Activated B cell treated with CpG ODN at 0.5 μM for 24 hours (primary cell): ENCODE measurements at regions not wholly inside any gene's neighbourhood (a gene's known extent, or its start where the extent isn't known, plus 50 kb on each side); places are given as distances from the start of the nearest gene placed in this dataset.

Source experiments
- ATAC-seq: fragments of 200-7000 bp; cut with Tn5 transposase; one replicate; pipeline ENCODE4 v1.10.0; 2021; ENCODE audit warnings: low read depth, mild to moderate bottlenecking, moderate library complexity
- CTCF ChIA-PET: fragments of 350-600 bp; sonication (Branson Sonifier 250); formaldehyde crosslinking; loops from one replicate; lab custom pipeline; 2021; ENCODE audit warnings: antibody characterized with exemption; lab: Charles Lee
- POLR2A ChIA-PET: fragments of 350-600 bp; sonication (Branson Sonifier 250); formaldehyde crosslinking; loops from one replicate; lab custom pipeline; 2021; ENCODE audit warnings: antibody characterized with exemption; lab: Charles Lee
- DNase-seq: peaks from one replicate; pipeline ENCODE4 v3.0.0; 2022
- H3K27ac Mint-ChIP-seq: one replicate; pipeline ENCODE4 v1.8.0; 2020; ENCODE audit warnings: mixed read lengths
- H3K27me3 Mint-ChIP-seq: one replicate; pipeline ENCODE4 v1.8.0; 2021; ENCODE audit warnings: mixed read lengths
- H3K36me3 Mint-ChIP-seq: one replicate; pipeline ENCODE4 v1.8.0; 2021; ENCODE audit warnings: low read depth, mixed read lengths
- H3K4me1 Mint-ChIP-seq: one replicate; pipeline ENCODE4 v1.8.0; 2021; ENCODE audit warnings: mixed read lengths
- H3K4me3 Mint-ChIP-seq: one replicate; pipeline ENCODE4 v1.8.0; 2020; ENCODE audit warnings: mild to moderate bottlenecking, mixed read lengths
- H3K9me3 Mint-ChIP-seq: one replicate; pipeline ENCODE4 v1.8.0; 2020; ENCODE audit warnings: mixed read lengths
- CTCF ChIP-seq: fragments of 200-600 bp; IDR thresholded peaks from one replicate; pipeline ENCODE4 v1.8.0; 2022; ENCODE audit warnings: antibody characterized with exemption, mild to moderate bottlenecking
- intact Hi-C: fragments of 100-400 bp; cut with micrococcal nuclease; formaldehyde crosslinking; loops from one replicate; pipeline ENCODE4 v1.15.1; 2024

GRCh38 chr9:26460624-26461023, 432.0 kb downstream of the CAAP1 start:
- DNase-seq (no peak), ATAC-seq (no peak)
- H3K36me3 Mint-ChIP-seq = no peaks in the 10 kb centered on the region
- H3K4me1 Mint-ChIP-seq = no peaks in the 10 kb centered on the region
- H3K27me3 Mint-ChIP-seq = no peaks in the 10 kb centered on the region
- ChIA-PET POLR2A (no interaction called here), CTCF (no interaction called here)
- H3K4me3 Mint-ChIP-seq = no peak overlapping the region
- TF ChIP-seq CTCF = no peak
- no peak overlapping the region for H3K27ac Mint-ChIP-seq
- intact Hi-C loops = no loop called here
- H3K9me3 Mint-ChIP-seq = peaks cover 6% of the 10 kb centered on the region

- Mint-ChIP-seq H3K4me1 (no peaks in the 10 kb centered on the region), H3K36me3 (no peaks in the 10 kb centered on the region), H3K9me3 (peaks cover 3% of the 10 kb centered on the region), H3K27me3 (no peaks in the 10 kb centered on the region), H3K4me3 (no peak overlapping the region), H3K27ac (no peak overlapping the region)
- ATAC-seq = no peak
- intact Hi-C loops = no loop called here
- ChIA-PET CTCF (no interaction called here), POLR2A (no interaction called here)
- DNase-seq = no peak
- TF ChIP-seq CTCF = no peak
These were observed 432.6 kb downstream of the CAAP1 start for GRCh38 chr9:26459959-26460358.

GRCh38 chr9:26458054-26458453, 434.5 kb downstream of the CAAP1 start:
- H3K4me3 Mint-ChIP-seq = no peak overlapping the region
- peaks cover 3% of the 10 kb centered on the region for H3K9me3 Mint-ChIP-seq
- H3K27me3 Mint-ChIP-seq = no peaks in the 10 kb centered on the region
- CTCF ChIA-PET = no interaction called here
- POLR2A ChIA-PET = no interaction called here
- ATAC-seq (no peak), DNase-seq (no peak)
- no peak for TF ChIP-seq CTCF
- H3K4me1 Mint-ChIP-seq = no peaks in the 10 kb centered on the region
- H3K36me3 Mint-ChIP-seq = no peaks in the 10 kb centered on the region
- no peak overlapping the region for H3K27ac Mint-ChIP-seq
- intact Hi-C loops = no loop called here

- H3K4me3 Mint-ChIP-seq = no peak overlapping the region
- no peak for TF ChIP-seq CTCF
- no peaks in the 10 kb centered on the region for H3K27me3 Mint-ChIP-seq
- H3K36me3 Mint-ChIP-seq = no peaks in the 10 kb centered on the region
- POLR2A ChIA-PET = no interaction called here
- CTCF ChIA-PET = no interaction called here
- peaks cover 3% of the 10 kb centered on the region for H3K9me3 Mint-ChIP-seq
- H3K4me1 Mint-ChIP-seq = no peaks in the 10 kb centered on the region
- no peak overlapping the region for H3K27ac Mint-ChIP-seq
- no peak for DNase-seq
- intact Hi-C loops = no loop called here
- ATAC-seq = no peak
These were observed 435.5 kb downstream of the CAAP1 start for GRCh38 chr9:26457151-26457550.

GRCh38 chr9:26439061-26439624, 453.5 kb downstream of the CAAP1 start:
- TF ChIP-seq CTCF = no peak
- H3K36me3 Mint-ChIP-seq = no peaks in the 10 kb centered on the region
- peaks cover 5% of the 10 kb centered on the region for H3K9me3 Mint-ChIP-seq
- H3K4me3 Mint-ChIP-seq = no peak overlapping the region
- H3K27me3 Mint-ChIP-seq = no peaks in the 10 kb centered on the region
- DNase-seq (no peak), ATAC-seq (no peak)
- CTCF ChIA-PET = no interaction called here
- POLR2A ChIA-PET = no interaction called here
- H3K27ac Mint-ChIP-seq = no peak overlapping the region
- no peaks in the 10 kb centered on the region for H3K4me1 Mint-ChIP-seq
- intact Hi-C loops = no loop called here
